HCT116 (cell line): ENCODE measurements at regions not wholly inside any gene's neighbourhood (a gene's known extent, or its start where the extent isn't known, plus 50 kb on each side); places are given as distances from the start of the nearest gene placed in this dataset.

Experiments
- ATAC-seq: fragments of 200-7000 bp; cut with Tn5 transposase; 2 replicates; pipeline ENCODE4 v1.9.1; 2020; ENCODE audit warnings: mild to moderate bottlenecking, moderate library complexity
- BruUV-seq: library from RNA; stranded (reverse); fragments of 400-500 nt; replicated peaks from 2 replicates; lab custom pipeline; 2021; lab: Mats Ljungman, UMichigan
- CTCF ChIA-PET: fragments of 300-600 bp; sonication (Branson Sonifier 250); formaldehyde crosslinking; loops from one replicate; lab custom pipeline; 2021; ENCODE audit warnings: antibody characterized with exemption; lab: Charles Lee
- POLR2A ChIA-PET: fragments of 300-600, 350-600 bp; sonication (Branson Sonifier 250); formaldehyde crosslinking; loops from one replicate; lab custom pipeline; 2021; ENCODE audit warnings: antibody characterized with exemption; lab: Charles Lee
- RAD21 ChIA-PET, 2 experiments: fragments of 300-600 bp; sonication (Branson Sonifier 250); formaldehyde crosslinking; loops; one replicate each; lab custom pipeline; 2023; ENCODE audit warnings: low total read pairs in 2 of 2; ENCODE audit not compliant: uncharacterized antibody in 2 of 2, unreplicated experiment in 2 of 2, low non-redundant PET in 1 of 2; lab: Charles Lee
- DNase-seq: peaks from one replicate; pipeline ENCODE4 v3.0.0-alpha.2; 2010; ENCODE audit warnings: low read depth, low spot score
- H2AFZ ChIP-seq: fragments of 200-600 bp; shearing (Covaris generic), sonication (generic); 2 replicates; pipeline ENCODE4 v1.6.1; 2017; ENCODE audit warnings: low read depth, mixed run types, mixed read lengths, antibody characterized with exemption, low read length; ENCODE audit not compliant: poor library complexity, severe bottlenecking
- H3K27ac ChIP-seq: 2 replicates; pipeline ENCODE4 v1.5.1; 2012; ENCODE audit warnings: low read depth, low read length
- H3K27me3 ChIP-seq: fragments of 200-600 bp; sonication (generic); 2 replicates; pipeline ENCODE4 v1.6.1; 2016; ENCODE audit warnings: mixed run types, low read length, mixed read lengths; ENCODE audit not compliant: insufficient read depth
- H3K36me3 ChIP-seq, 2 experiments: fragments of 200-500 bp in 1 of 2; fragments of 200-600 bp in 1 of 2; sonication (Bioruptor generic) in 1 of 2; sonication (generic) in 1 of 2; 2 replicates each; pipeline versions ENCODE4 v1.5.1 to v1.6.1; 2014 to 2016; ENCODE audit warnings: low read length in 2 of 2, inconsistent platforms in 1 of 2, mixed read lengths in 1 of 2, mixed run types in 1 of 2; ENCODE audit not compliant: insufficient read depth in 2 of 2, control insufficient read depth in 1 of 2
- H3K4me1 ChIP-seq, 2 experiments: fragments of 200-600 bp in 1 of 2; sonication (generic) in 1 of 2; 2 replicates each; pipeline versions ENCODE4 v1.5.1 to v1.6.1; 2012 to 2017; ENCODE audit warnings: low read length in 2 of 2, inconsistent platforms in 1 of 2, mild to moderate bottlenecking in 1 of 2, mixed read lengths in 1 of 2, mixed run types in 1 of 2, moderate library complexity in 1 of 2; ENCODE audit not compliant: insufficient read depth in 2 of 2, control insufficient read depth in 1 of 2
- H3K4me2 ChIP-seq: fragments of 200-600 bp; sonication (generic); 2 replicates; pipeline ENCODE4 v1.6.1; 2017; ENCODE audit warnings: mixed run types, low read length, mixed read lengths
- H3K4me3 ChIP-seq, 2 experiments: fragments of 200-600 bp in 1 of 2; sonication (generic) in 1 of 2; replicated peaks in 1 of 2; 2 replicates each; pipeline ENCODE4 v1.5.1; 2011 to 2016; ENCODE audit warnings: low read length in 2 of 2, control low read depth in 1 of 2, low read depth in 1 of 2, mild to moderate bottlenecking in 1 of 2, mixed read lengths in 1 of 2, mixed run types in 1 of 2
- H3K79me2 ChIP-seq: fragments of 200-600 bp; sonication (generic); 2 replicates; pipeline ENCODE4 v1.6.1; 2017; ENCODE audit warnings: mild to moderate bottlenecking, mixed run types, low read length, moderate library complexity, mixed read lengths; ENCODE audit not compliant: insufficient read depth
- H3K9ac ChIP-seq: fragments of 200-600 bp; sonication (generic); 2 replicates; pipeline ENCODE4 v1.6.1; 2016; ENCODE audit warnings: low read length, mixed read lengths
- H3K9me2 ChIP-seq: fragments of 200-600 bp; sonication (generic), shearing (Covaris generic); 2 replicates; pipeline ENCODE4 v1.6.1; 2017; ENCODE audit warnings: mixed run types, mild to moderate bottlenecking, moderate library complexity; ENCODE audit not compliant: insufficient read depth
- H3K9me3 ChIP-seq, 2 experiments: fragments of 200-500 bp in 1 of 2; fragments of 200-600 bp in 1 of 2; sonication (Bioruptor generic) in 1 of 2; sonication (generic) in 1 of 2; 2 replicates each; pipeline ENCODE4 v1.6.1; 2014 to 2017; ENCODE audit warnings: low read length in 2 of 2, mixed read lengths in 2 of 2, inconsistent platforms in 1 of 2, low read depth in 1 of 2, mild to moderate bottlenecking in 1 of 2, mixed run types in 1 of 2, moderate library complexity in 1 of 2; ENCODE audit not compliant: control insufficient read depth in 1 of 2, insufficient read depth in 1 of 2
- H4K20me1 ChIP-seq: fragments of 200-600 bp; sonication (generic), shearing (Covaris generic); 2 replicates; pipeline ENCODE4 v1.6.1; 2017; ENCODE audit warnings: mixed run types, mild to moderate bottlenecking, moderate library complexity; ENCODE audit not compliant: insufficient read depth
- JUND ChIP-seq: IDR thresholded peaks from 2 replicates; pipeline ENCODE4 v1.6.1; 2012
- ZFX ChIP-seq: fragments of 450-650 bp; IDR thresholded peaks from 2 replicates; pipeline ENCODE4 v1.6.1; 2017
- ZNF274 ChIP-seq: fragments of 200-500 bp; sonication (Bioruptor generic); IDR thresholded peaks from 2 replicates; pipeline ENCODE4 v1.6.1; 2014; ENCODE audit warnings: mild to moderate bottlenecking, low read depth, low read length, inconsistent platforms
- intact Hi-C: fragments of 100-400 bp; cut with micrococcal nuclease; formaldehyde crosslinking; loops from 2 replicates; pipeline ENCODE4 v1.10.0; 2022
- TF ChIP-seq, protein P1 (sequence below): IDR thresholded peaks from 2 replicates; pipeline ENCODE4 v1.6.1; 2012

DNA sequence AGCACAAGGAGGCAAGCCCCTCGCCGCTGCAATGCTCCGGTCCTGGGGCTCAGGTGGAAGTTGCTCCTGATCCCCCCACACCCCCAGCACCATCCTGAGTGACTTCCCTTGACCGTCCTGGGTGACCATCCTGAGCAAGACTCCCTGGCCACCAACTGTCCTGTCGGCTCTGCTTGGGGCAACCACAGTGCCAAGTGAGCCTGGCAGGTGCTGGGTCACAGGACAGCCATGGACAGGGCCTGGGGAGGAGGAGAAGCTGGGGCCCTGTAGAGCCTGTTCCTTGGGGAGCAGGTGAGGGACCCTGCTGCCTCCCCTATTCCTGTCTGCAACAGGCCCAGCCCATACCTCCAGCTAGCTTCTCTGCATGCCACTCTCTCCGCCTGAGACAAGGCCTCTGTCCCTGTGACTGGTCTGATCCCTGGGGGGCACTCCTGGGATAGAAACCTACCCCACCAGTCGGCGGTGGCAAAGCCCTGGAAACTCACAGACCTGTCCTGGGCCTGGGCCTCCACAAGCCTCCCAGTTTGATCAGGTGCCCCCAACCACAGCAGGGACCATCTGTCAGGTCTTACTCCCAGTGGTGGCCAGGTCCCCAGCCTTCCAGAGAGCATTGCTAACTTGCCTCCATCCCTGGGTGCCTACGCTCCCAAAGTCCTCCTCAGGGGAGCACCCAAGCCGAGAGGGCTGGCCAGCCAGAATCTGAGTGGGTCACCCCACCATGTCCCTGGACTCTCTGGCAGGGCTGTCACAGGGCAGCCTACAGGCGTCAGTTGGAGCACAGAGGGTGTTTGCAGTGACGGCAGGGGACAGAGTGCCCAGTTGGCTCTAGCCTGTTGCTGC, 68.7 kb upstream of the WNT7B start:
- H3K4me1 ChIP-seq: peaks cover 0 to 6% of the 10 kb centered on the region in 2 experiments; a peak in 1 of 4 replicates
- no peak; the same call in 1 of the 2 replicates for ATAC-seq
- ChIA-PET CTCF (no interaction called here), RAD21 (no interaction called here), POLR2A (no interaction called here)
- no TSS peak for BruUV-seq
- no peaks in the 10 kb centered on the region for H3K27me3 ChIP-seq
- no peaks in the 10 kb centered on the region for H4K20me1 ChIP-seq
- intact Hi-C loops: no loop called here
- no peaks in the 10 kb centered on the region for H3K79me2 ChIP-seq
- H3K9me2 ChIP-seq: no peaks in the 10 kb centered on the region
- H3K9me3 ChIP-seq: no peaks in the 10 kb centered on the region
- no peaks in the 10 kb centered on the region for H3K36me3 ChIP-seq
- no peak for TF ChIP-seq ZNF274
- no peak for DNase-seq
- no peak overlapping the region for H2AFZ ChIP-seq
- H3K4me3 ChIP-seq: no peak overlapping the region
- no peak overlapping the region for H3K9ac ChIP-seq
- H3K4me2 ChIP-seq: no peak overlapping the region
- no peak overlapping the region for H3K27ac ChIP-seq

DNA sequence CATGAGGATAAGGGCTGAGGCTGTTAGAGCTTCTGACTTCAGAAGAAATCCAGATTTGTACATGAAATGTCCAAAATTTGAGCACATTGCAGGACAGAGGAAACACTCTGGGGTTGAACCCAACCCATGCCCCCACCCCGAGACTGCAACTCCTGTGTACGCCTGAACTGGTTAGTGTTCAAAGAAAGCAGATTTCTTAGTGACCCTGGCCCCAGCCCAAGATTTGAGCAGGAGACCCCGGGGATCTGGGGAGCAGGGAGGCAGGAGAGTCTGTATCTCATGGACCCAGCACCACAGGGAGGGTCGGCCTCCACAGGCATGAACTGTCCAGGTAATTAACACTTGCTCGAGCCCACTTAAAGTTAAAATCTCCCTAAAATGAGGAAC, 69.3 kb upstream of the WNT7B start:
- ChIA-PET POLR2A (no interaction called here), CTCF (no interaction called here), RAD21 (no interaction called here)
- Histone ChIP-seq H4K20me1 (no peaks in the 10 kb centered on the region), H2AFZ (no peak overlapping the region), H3K4me2 (no peak overlapping the region), H3K27ac (no peak overlapping the region), H3K27me3 (no peaks in the 10 kb centered on the region), H3K9me2 (no peaks in the 10 kb centered on the region), H3K4me1 (peaks cover 0 to 6% of the 10 kb centered on the region in 2 experiments; a peak in 1 of 4 replicates), H3K4me3 (no peak overlapping the region), H3K9me3 (no peaks in the 10 kb centered on the region), H3K79me2 (no peaks in the 10 kb centered on the region), H3K9ac (no peak overlapping the region), H3K36me3 (no peaks in the 10 kb centered on the region)
- intact Hi-C loops: no loop called here
- ATAC-seq (no peak), DNase-seq (no peak)
- no peak for TF ChIP-seq ZNF274
- TF ChIP-seq, protein P1, sequence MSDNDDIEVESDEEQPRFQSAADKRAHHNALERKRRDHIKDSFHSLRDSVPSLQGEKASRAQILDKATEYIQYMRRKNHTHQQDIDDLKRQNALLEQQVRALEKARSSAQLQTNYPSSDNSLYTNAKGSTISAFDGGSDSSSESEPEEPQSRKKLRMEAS: no peak
- no peak for TF ChIP-seq JUND
- TF ChIP-seq ZFX: no peak
- no TSS peak for BruUV-seq
